PC-9 (cell line): ENCODE measurements at regions not wholly inside any gene's neighbourhood (a gene's known extent, or its start where the extent isn't known, plus 50 kb on each side); places are given as distances from the start of the nearest gene placed in this dataset.

Experiments
- BruUV-seq: library from RNA; stranded (reverse); fragments of 400-500 nt; replicated peaks from 2 replicates; lab custom pipeline; 2021; lab: Mats Ljungman, UMichigan
- CTCF ChIA-PET: fragments of 300-600 bp; sonication (Branson Sonifier 250); formaldehyde crosslinking; loops from one replicate; lab custom pipeline; 2022; ENCODE audit warnings: antibody characterized with exemption; lab: Charles Lee
- POLR2A ChIA-PET: fragments of 300-600 bp; sonication (Branson Sonifier 250); formaldehyde crosslinking; loops from one replicate; lab custom pipeline; 2022; ENCODE audit warnings: antibody characterized with exemption; ENCODE audit not compliant: unreplicated experiment; lab: Charles Lee
- DNase-seq, 2 experiments: peaks; one replicate each; pipeline versions ENCODE4 v3.0.0 to v3.0.0-alpha.2; 2015 to 2022; ENCODE audit warnings: mixed read lengths in 1 of 2
- H2AFZ ChIP-seq: fragments of 200-600 bp; sonication (generic); 2 replicates; pipeline ENCODE4 v1.8.1; 2017; ENCODE audit warnings: antibody characterized with exemption
- H3F3A ChIP-seq: fragments of 200-600 bp; sonication (generic); 2 replicates; pipeline ENCODE4 v1.8.1; 2017; ENCODE audit warnings: antibody characterized with exemption, mild to moderate bottlenecking, low read depth; ENCODE audit not compliant: insufficient read depth
- H3K27ac ChIP-seq: fragments of 200-600 bp; sonication (generic); 2 replicates; pipeline ENCODE4 v1.6.1; 2016; ENCODE audit warnings: mixed run types
- H3K27me3 ChIP-seq: fragments of 200-600 bp; sonication (generic); 2 replicates; pipeline ENCODE4 v1.6.1; 2016; ENCODE audit warnings: low read depth, mixed run types; ENCODE audit not compliant: insufficient read depth
- H3K36me3 ChIP-seq: fragments of 200-600 bp; sonication (generic); 2 replicates; pipeline ENCODE4 v1.6.1; 2016; ENCODE audit warnings: low read depth, mixed run types
- H3K4me1 ChIP-seq: fragments of 200-600 bp; sonication (generic); replicated peaks from 2 replicates; pipeline ENCODE4 v1.6.1; 2016; ENCODE audit warnings: mixed run types; ENCODE audit not compliant: insufficient read depth
- H3K4me2 ChIP-seq: fragments of 200-600 bp; sonication (generic); 2 replicates; pipeline ENCODE4 v1.6.1; 2017; ENCODE audit warnings: mixed run types
- H3K4me3 ChIP-seq: fragments of 200-600 bp; sonication (generic); 2 replicates; pipeline ENCODE4 v1.6.1; 2016; ENCODE audit warnings: mixed run types
- H3K79me2 ChIP-seq: fragments of 200-600 bp; sonication (generic); 2 replicates; pipeline ENCODE4 v1.6.1; 2017; ENCODE audit warnings: low read depth, mixed run types
- H3K9me2 ChIP-seq: fragments of 200-600 bp; sonication (generic); 2 replicates; pipeline ENCODE4 v1.8.1; 2017; ENCODE audit warnings: mild to moderate bottlenecking; ENCODE audit not compliant: insufficient read depth
- H3K9me3 ChIP-seq: fragments of 200-600 bp; sonication (generic); 2 replicates; pipeline ENCODE4 v1.8.1; 2016; ENCODE audit warnings: low read depth; ENCODE audit not compliant: insufficient read depth
- H4K20me1 ChIP-seq: fragments of 200-600 bp; sonication (generic); 2 replicates; pipeline ENCODE4 v1.8.1; 2017; ENCODE audit not compliant: insufficient read depth
- CTCF ChIP-seq: fragments of 200-600 bp; sonication (generic); conservative IDR thresholded peaks from 2 replicates; pipeline ENCODE4 v1.6.1; 2017; ENCODE audit warnings: mixed run types, antibody characterized with exemption, mild to moderate bottlenecking, moderate library complexity
- EZH2 ChIP-seq: fragments of 200-600 bp; sonication (generic); IDR thresholded peaks from 2 replicates; pipeline ENCODE4 v1.8.0; 2017; ENCODE audit warnings: antibody characterized with exemption, low read depth
- intact Hi-C: fragments of 100-400 bp; cut with micrococcal nuclease; formaldehyde crosslinking; loops from one replicate; pipeline ENCODE4 v1.10.0; 2022; ENCODE audit not compliant: unreplicated experiment

DNA sequence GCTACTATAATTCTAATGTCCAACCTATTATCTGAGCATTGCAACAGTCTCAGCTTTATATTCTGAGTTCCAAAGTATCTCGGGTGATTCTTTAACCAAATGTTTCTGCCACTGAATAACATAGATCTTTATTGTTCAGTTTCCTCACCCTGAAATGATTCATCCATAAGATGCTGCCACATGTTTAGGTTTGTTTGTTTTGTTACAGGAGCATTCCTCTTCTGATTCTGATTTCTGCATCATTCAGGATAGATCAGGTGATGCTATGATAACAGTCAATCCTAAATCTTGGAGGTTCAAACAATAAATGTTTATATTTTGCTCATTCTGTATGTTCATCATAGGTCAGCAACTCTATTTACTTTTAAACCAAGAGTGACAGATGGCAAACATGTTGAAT is 927.6 kb downstream of the PCDH7 start:
- BruUV-seq: no TSS peak
- no peak for TF ChIP-seq CTCF
- no peak for TF ChIP-seq EZH2
- no peak overlapping the region for H3K4me3 ChIP-seq
- ChIA-PET CTCF (no interaction called here), POLR2A (interaction anchor here (0.6 kb wide), 1 partner anchor 944 kb away, joined by 4 read pairs; no protein-coding TSS in a partner anchor)
- H3F3A ChIP-seq: no peaks in the 10 kb centered on the region
- intact Hi-C loops: no loop called here
- H3K4me2 ChIP-seq: no peak overlapping the region
- no peak for DNase-seq
- H2AFZ ChIP-seq: no peak overlapping the region
- no peaks in the 10 kb centered on the region for H3K36me3 ChIP-seq
- H3K4me1 ChIP-seq: no peaks in the 10 kb centered on the region
- no peaks in the 10 kb centered on the region for H3K27me3 ChIP-seq
- H4K20me1 ChIP-seq: no peaks in the 10 kb centered on the region
- no peaks in the 10 kb centered on the region for H3K9me2 ChIP-seq
- no peak overlapping the region for H3K27ac ChIP-seq
- H3K9me3 ChIP-seq: no peaks in the 10 kb centered on the region
- H3K79me2 ChIP-seq: no peaks in the 10 kb centered on the region

DNA sequence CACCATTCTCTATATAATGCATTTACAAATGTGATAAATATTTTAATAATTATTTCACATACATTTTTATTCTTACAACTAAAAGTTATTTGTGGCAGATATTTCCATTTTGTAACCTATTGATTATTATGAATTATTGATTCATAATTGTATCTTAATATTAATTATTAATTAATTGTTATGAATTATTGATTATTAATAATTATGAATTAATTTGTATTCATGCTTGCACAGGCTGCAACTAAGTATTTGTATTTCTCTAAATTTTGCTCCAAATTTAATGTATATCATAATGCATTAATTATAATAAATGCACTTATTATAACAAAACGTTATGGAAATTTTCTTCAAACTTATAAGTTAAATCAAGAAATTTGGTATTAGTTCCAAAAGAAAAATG is 929.7 kb downstream of the PCDH7 start:
- no TSS peak for BruUV-seq
- H4K20me1 ChIP-seq: no peaks in the 10 kb centered on the region
- intact Hi-C loops: no loop called here
- H3K4me1 ChIP-seq: no peaks in the 10 kb centered on the region
- H3K4me3 ChIP-seq: no peak overlapping the region
- H3F3A ChIP-seq: no peaks in the 10 kb centered on the region
- POLR2A ChIA-PET: no interaction called here
- no peak for DNase-seq
- TF ChIP-seq CTCF: no peak
- no peak for TF ChIP-seq EZH2
- H3K27ac ChIP-seq: no peak overlapping the region
- H3K9me3 ChIP-seq: no peaks in the 10 kb centered on the region
- no peak overlapping the region for H2AFZ ChIP-seq
- no peaks in the 10 kb centered on the region for H3K36me3 ChIP-seq
- no peaks in the 10 kb centered on the region for H3K79me2 ChIP-seq
- H3K27me3 ChIP-seq: no peaks in the 10 kb centered on the region
- CTCF ChIA-PET: no interaction called here
- H3K9me2 ChIP-seq: no peaks in the 10 kb centered on the region
- H3K4me2 ChIP-seq: no peak overlapping the region

DNA sequence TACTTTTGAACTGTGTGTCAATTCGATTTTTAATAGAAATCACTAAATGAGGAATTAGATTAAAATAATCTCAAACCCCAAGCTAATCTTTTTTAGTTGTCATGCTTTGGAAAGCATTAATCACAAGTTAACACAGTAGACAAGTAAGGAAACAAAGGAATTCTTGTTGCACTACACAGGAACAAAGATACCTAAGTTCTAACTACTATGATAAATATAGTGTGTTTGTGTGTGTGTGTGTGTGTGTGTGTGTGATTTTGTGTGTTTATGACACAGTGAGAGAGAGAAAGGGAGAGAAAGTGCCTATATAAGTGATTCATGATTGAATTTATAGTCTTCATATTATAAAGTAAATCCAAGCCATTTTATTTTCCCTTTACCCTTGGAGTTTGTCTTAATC is 931.4 kb downstream of the PCDH7 start:
- Histone ChIP-seq H3K9me2 (no peaks in the 10 kb centered on the region), H3F3A (no peaks in the 10 kb centered on the region), H3K27me3 (no peaks in the 10 kb centered on the region), H3K4me1 (no peaks in the 10 kb centered on the region), H2AFZ (no peak overlapping the region), H3K4me3 (no peak overlapping the region), H3K9me3 (no peaks in the 10 kb centered on the region), H4K20me1 (no peaks in the 10 kb centered on the region), H3K4me2 (no peak overlapping the region), H3K27ac (no peak overlapping the region), H3K36me3 (no peaks in the 10 kb centered on the region), H3K79me2 (no peaks in the 10 kb centered on the region)
- intact Hi-C loops: no loop called here
- no TSS peak for BruUV-seq
- POLR2A ChIA-PET: no interaction called here
- TF ChIP-seq EZH2: no peak
- TF ChIP-seq CTCF: no peak
- CTCF ChIA-PET: no interaction called here
- DNase-seq: no peak
